Activated B cell treated with CpG ODN at 0.5 μM for 24 hours (primary cell): ENCODE measurements at regions not wholly inside any gene's neighbourhood (a gene's known extent, or its start where the extent isn't known, plus 50 kb on each side); places are given as distances from the start of the nearest gene placed in this dataset.
A peak's percentile ranks its signal among the peaks of the same experiment; 100 is the strongest.
"Not testable (repeated sequence)": the region's sequence is repeated elsewhere in the genome, so short reads cannot be mapped to it uniquely, and the experiment has no call there.

ENCODE experiments used
- ATAC-seq: fragments of 200-7000 bp; cut with Tn5 transposase; one replicate; pipeline ENCODE4 v1.10.0; 2021; ENCODE audit warnings: low read depth, mild to moderate bottlenecking, moderate library complexity
- CTCF ChIA-PET: fragments of 350-600 bp; sonication (Branson Sonifier 250); formaldehyde crosslinking; loops from one replicate; lab custom pipeline; 2021; ENCODE audit warnings: antibody characterized with exemption; lab: Charles Lee
- POLR2A ChIA-PET: fragments of 350-600 bp; sonication (Branson Sonifier 250); formaldehyde crosslinking; loops from one replicate; lab custom pipeline; 2021; ENCODE audit warnings: antibody characterized with exemption; lab: Charles Lee
- DNase-seq: peaks from one replicate; pipeline ENCODE4 v3.0.0; 2022
- H3K27ac Mint-ChIP-seq: one replicate; pipeline ENCODE4 v1.8.0; 2020; ENCODE audit warnings: mixed read lengths
- H3K27me3 Mint-ChIP-seq: one replicate; pipeline ENCODE4 v1.8.0; 2021; ENCODE audit warnings: mixed read lengths
- H3K36me3 Mint-ChIP-seq: one replicate; pipeline ENCODE4 v1.8.0; 2021; ENCODE audit warnings: low read depth, mixed read lengths
- H3K4me1 Mint-ChIP-seq: one replicate; pipeline ENCODE4 v1.8.0; 2021; ENCODE audit warnings: mixed read lengths
- H3K4me3 Mint-ChIP-seq: one replicate; pipeline ENCODE4 v1.8.0; 2020; ENCODE audit warnings: mild to moderate bottlenecking, mixed read lengths
- H3K9me3 Mint-ChIP-seq: one replicate; pipeline ENCODE4 v1.8.0; 2020; ENCODE audit warnings: mixed read lengths
- intact Hi-C: fragments of 100-400 bp; cut with micrococcal nuclease; formaldehyde crosslinking; loops from one replicate; pipeline ENCODE4 v1.15.1; 2024
- TF ChIP-seq, protein P1 (sequence below): fragments of 200-600 bp; IDR thresholded peaks from one replicate; pipeline ENCODE4 v1.8.0; 2022; ENCODE audit warnings: antibody characterized with exemption, mild to moderate bottlenecking

DNA sequence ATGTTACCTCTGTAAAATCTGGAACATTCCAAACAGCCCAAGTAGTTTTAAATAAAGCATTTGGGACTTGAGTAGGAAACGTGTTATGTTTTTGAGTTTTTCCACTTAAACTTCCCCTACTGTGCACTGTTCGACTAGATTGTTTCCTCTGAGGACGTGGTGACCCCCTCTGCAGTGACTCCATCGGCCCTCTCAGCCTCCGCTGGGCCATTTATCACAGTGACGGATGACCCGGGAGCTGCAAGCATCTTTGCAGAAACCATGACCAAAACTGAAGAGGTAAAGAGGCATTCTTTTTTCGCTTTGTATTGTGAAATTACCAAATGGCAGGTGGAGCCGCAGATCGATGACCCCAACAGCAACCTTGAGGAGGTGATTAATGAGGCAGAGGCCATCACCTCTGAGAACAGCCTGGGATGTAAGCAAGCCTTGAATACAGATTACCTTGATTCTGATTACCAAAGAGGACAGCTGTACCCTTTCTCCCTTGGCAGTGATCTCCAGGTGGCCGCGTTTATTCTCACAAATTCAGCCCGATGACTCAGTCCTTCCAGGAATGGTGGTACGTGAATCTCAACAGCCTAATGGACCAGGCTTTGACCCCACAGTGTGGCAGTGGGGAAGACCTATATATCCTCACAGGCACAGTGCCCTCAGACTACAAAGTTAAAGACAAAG, 79.1 kb upstream of the FAN1 start:
- CTCF ChIA-PET, result no interaction called here
- POLR2A ChIA-PET, result no interaction called here
- peaks cover 2% of the 10 kb centered on the region for H3K27me3 Mint-ChIP-seq
- no peak for DNase-seq
- intact Hi-C loops, result no loop called here
- H3K27ac Mint-ChIP-seq, result no peak overlapping the region
- H3K36me3 Mint-ChIP-seq, result peaks cover 4% of the 10 kb centered on the region
- peak overlapping the region; percentile 44 for H3K4me3 Mint-ChIP-seq
- H3K9me3 Mint-ChIP-seq, result no peaks in the 10 kb centered on the region
- H3K4me1 Mint-ChIP-seq, result peaks cover 9% of the 10 kb centered on the region
- no peak for ATAC-seq
- TF ChIP-seq, protein P1, sequence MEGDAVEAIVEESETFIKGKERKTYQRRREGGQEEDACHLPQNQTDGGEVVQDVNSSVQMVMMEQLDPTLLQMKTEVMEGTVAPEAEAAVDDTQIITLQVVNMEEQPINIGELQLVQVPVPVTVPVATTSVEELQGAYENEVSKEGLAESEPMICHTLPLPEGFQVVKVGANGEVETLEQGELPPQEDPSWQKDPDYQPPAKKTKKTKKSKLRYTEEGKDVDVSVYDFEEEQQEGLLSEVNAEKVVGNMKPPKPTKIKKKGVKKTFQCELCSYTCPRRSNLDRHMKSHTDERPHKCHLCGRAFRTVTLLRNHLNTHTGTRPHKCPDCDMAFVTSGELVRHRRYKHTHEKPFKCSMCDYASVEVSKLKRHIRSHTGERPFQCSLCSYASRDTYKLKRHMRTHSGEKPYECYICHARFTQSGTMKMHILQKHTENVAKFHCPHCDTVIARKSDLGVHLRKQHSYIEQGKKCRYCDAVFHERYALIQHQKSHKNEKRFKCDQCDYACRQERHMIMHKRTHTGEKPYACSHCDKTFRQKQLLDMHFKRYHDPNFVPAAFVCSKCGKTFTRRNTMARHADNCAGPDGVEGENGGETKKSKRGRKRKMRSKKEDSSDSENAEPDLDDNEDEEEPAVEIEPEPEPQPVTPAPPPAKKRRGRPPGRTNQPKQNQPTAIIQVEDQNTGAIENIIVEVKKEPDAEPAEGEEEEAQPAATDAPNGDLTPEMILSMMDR, result no peak

DNA sequence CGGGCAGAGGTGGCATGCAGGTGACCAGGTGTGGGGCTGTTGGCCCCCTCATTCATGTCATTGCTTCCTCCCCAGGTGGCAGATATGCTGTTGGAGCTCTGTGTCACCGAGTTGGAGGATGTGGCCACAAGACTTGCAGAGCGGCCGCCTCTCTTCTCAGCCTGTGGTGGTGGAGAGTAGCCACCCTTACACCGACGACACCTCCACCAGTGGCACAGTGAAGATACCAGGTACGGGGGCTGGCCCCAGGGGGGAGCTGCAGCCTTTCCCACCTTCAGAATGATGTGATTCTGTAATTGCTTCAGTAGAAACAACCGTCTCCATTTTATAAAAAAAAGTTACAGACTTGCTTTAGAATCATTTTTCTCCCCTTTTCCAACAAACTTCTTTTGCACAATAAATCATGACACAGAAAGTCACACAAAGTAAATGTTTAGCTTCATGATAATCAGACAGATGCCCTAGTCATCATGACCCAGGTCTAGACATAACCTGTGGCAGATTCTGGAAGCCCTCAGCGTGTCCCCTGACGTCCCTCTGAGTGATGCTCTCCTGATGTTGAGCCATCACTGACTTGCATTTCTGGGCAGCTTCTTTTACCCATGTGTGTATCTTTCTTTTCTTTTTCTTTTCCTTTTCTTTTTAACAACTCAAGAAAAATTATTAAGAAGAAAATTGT, 76.0 kb upstream of the FAN1 start:
- Mint-ChIP-seq H3K4me3 (no peak overlapping the region), H3K9me3 (no peaks in the 10 kb centered on the region), H3K27me3 (no peaks in the 10 kb centered on the region), H3K36me3 (peaks cover 4% of the 10 kb centered on the region), H3K4me1 (peaks cover 16% of the 10 kb centered on the region), H3K27ac (no peak overlapping the region)
- no peak for ATAC-seq
- DNase-seq, result no peak
- TF ChIP-seq, protein P1, result no peak
- ChIA-PET POLR2A (no interaction called here), CTCF (no interaction called here)
- intact Hi-C loops, result no loop called here

DNA sequence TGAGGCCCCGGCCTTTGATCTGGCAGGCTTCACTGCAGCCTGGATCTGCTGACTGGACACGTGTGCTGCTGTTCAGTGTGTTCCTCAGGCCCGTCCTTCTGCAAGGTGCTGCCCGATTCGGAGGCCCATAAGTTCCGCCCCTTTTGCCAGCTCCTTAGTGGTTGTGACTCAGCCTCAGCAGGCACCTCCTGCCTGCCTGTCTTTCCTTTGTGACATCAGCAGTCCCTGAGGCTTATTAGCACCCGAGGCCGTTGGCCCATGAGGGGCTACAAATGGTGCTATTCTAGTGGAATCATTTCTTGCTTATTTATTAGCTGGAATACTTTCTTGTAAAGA, 75.4 kb upstream of the FAN1 start:
- intact Hi-C loops, ATAC-seq, H3K27ac Mint-ChIP-seq, H3K27me3 Mint-ChIP-seq, POLR2A ChIA-PET, H3K36me3 Mint-ChIP-seq, H3K4me3 Mint-ChIP-seq, H3K9me3 Mint-ChIP-seq, DNase-seq, CTCF ChIA-PET: not testable (repeated sequence)
- H3K4me1 Mint-ChIP-seq, result peaks cover 16% of the 10 kb centered on the region

DNA sequence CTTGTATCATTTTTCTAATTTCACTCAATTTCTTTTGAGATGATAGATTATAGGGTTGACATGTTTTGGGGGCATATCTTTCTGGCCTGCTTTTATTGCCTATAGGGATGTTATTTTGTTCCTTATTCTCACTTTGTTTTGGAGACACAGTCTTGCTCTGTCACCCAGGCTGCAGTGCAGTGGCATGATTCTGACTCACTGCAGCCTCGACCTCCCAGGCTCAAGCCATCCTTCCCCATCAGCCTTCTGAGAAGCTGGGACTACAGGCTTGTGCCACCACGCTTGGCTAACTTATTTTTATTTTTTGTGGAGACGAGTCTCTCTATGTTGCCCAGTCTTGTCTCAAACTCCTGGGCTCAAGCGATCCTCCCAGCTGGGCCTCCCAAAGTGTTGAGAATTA, 72.8 kb upstream of the FAN1 start:
- ATAC-seq (no peak), DNase-seq (no peak)
- no peaks in the 10 kb centered on the region for H3K27me3 Mint-ChIP-seq
- TF ChIP-seq, protein P1, result no peak
- peaks cover 11% of the 10 kb centered on the region for H3K4me1 Mint-ChIP-seq
- intact Hi-C loops, result no loop called here
- ChIA-PET CTCF (no interaction called here), POLR2A (no interaction called here)
- no peaks in the 10 kb centered on the region for H3K9me3 Mint-ChIP-seq
- no peak overlapping the region for H3K27ac Mint-ChIP-seq
- peaks cover 5% of the 10 kb centered on the region for H3K36me3 Mint-ChIP-seq
- no peak overlapping the region for H3K4me3 Mint-ChIP-seq

DNA sequence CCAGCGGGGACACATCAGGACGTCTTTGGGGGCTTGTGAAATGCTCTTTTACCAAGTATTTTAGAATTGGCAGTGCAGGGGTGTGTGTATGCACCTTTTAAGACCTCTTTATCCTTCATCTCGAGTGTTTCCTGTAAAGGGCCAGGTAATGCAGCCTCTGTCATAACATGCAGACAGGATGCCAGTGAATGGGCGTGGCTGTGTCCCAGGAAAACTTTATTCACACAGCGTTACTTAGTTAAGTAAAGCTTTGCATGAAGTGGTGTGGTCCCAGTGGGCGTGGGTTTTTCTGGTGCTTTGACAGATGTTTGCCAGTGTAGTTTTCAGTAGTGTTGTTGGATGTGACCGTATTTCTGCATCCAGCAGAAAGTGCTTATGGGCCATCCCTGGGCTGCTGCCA, 70.3 kb upstream of the FAN1 start:
- ATAC-seq, H3K4me3 Mint-ChIP-seq, intact Hi-C loops, H3K27ac Mint-ChIP-seq, H3K27me3 Mint-ChIP-seq, POLR2A ChIA-PET, H3K9me3 Mint-ChIP-seq, DNase-seq, CTCF ChIA-PET: not testable (repeated sequence)
- Mint-ChIP-seq H3K4me1 (peaks cover 11% of the 10 kb centered on the region), H3K36me3 (peaks cover 11% of the 10 kb centered on the region)

DNA sequence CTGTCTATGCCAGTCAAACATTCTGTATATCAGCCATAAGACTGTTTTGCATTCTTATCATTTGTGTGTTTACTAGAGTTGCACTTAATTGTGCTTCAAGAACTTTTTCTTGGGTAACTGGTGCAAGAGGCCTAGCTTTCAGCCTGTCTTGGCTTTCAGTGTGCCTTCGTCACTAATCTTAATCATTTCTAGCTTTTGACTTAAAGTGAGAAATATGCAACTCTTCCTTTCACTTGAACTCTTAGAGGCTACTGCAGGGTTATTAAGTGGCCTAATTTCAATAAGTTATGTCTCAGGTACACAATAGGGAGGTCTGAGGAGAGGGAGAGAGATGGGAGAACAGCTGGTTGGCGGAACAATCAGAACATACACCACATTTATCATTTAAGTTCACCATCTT, 62.1 kb upstream of the FAN1 start:
- H3K27ac Mint-ChIP-seq, DNase-seq, H3K36me3 Mint-ChIP-seq, POLR2A ChIA-PET, intact Hi-C loops, ATAC-seq, H3K9me3 Mint-ChIP-seq, H3K4me3 Mint-ChIP-seq, CTCF ChIA-PET, H3K27me3 Mint-ChIP-seq: not testable (repeated sequence)
- peaks cover 12% of the 10 kb centered on the region for H3K4me1 Mint-ChIP-seq

DNA sequence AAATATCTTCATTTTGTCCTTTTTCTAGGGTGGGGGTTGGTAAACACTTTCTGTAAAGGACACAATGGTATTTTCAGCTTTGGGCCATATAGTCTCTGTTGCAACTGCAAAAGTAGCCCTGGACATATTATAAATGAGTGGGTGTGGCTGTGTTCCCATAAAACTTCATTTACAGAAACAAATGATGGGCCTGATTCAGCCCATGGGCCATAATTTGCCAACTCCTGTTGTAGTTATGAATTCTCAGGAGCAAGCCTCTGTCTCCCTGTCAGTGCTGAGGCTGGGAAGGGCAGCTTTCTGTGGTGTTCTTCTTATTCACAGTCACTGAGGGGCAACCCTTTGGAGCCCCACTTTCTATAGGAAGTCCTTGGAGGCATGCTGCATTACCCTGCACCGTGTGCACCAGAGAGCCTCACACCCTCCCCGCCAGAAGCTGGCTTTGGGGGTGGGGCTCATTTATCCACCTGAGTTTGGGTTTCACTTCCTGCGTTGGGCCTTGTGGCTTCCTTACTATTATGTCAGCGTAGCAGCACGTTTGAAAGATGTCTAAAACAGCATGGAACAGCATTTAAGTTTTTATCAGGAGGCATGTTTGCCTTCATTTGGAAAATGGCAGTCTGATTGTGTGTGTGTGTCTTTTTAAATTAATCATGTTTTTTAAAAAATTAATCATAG, 60.8 kb upstream of the FAN1 start:
- H3K27me3 Mint-ChIP-seq, DNase-seq, H3K9me3 Mint-ChIP-seq, intact Hi-C loops, H3K27ac Mint-ChIP-seq, H3K4me3 Mint-ChIP-seq, POLR2A ChIA-PET, H3K36me3 Mint-ChIP-seq, CTCF ChIA-PET: not testable (repeated sequence)
- H3K4me1 Mint-ChIP-seq, result peaks cover 12% of the 10 kb centered on the region
- peak; percentile 97 for ATAC-seq

DNA sequence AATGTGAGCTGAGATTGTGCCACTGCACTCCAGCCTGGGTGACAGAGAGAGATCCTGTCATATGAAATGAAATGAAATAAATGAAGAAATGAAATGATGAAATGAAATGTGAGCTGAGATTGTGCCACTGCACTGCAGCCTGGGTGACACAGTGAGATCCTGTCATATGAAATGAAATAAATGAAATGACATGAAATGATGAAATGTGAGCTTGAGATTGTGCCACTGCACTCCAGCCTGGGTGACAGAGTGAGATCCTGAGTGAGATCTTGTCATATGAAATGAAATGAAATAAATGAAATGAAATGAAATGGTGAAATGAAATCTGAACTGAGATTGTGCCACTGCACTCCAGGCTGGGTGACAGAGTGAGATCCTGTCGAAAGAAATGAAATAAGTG, 58.2 kb upstream of the FAN1 start:
- ATAC-seq, DNase-seq, H3K9me3 Mint-ChIP-seq, H3K4me3 Mint-ChIP-seq, H3K27ac Mint-ChIP-seq, H3K27me3 Mint-ChIP-seq, H3K36me3 Mint-ChIP-seq, POLR2A ChIA-PET, intact Hi-C loops: not testable (repeated sequence)
- peaks cover 12% of the 10 kb centered on the region for H3K4me1 Mint-ChIP-seq
- CTCF ChIA-PET, result interaction anchor here (1.9 kb wide), 1 partner anchor 14 kb away, joined by 6 read pairs; no protein-coding TSS in a partner anchor
